ENCODE measurements at regions not wholly inside any gene's neighbourhood (a gene's known extent, or its start where the extent isn't known, plus 50 kb on each side); places are given as distances from the start of the nearest gene placed in this dataset.

DNA sequence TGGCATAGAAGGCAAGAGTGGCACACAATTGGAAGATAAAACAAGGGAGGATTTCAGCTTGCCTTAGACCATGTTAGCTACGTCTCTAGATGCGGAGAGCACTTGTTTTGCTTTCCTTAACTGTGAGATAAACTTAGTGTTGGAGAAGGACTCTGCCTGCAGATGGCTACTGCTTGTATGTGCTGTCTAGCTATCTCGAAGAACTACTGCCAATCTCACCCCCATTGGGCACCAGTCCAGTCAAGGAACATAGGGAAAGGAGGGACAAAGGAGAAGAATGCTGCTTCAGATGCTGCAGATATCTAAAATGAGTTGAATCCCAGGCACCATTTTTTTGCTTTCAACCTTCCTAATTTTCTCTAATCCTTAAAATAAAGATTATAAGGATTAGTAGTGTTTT, 726.0 kb upstream of the ARGLU1 start:
- no peak for DNase-seq

DNA sequence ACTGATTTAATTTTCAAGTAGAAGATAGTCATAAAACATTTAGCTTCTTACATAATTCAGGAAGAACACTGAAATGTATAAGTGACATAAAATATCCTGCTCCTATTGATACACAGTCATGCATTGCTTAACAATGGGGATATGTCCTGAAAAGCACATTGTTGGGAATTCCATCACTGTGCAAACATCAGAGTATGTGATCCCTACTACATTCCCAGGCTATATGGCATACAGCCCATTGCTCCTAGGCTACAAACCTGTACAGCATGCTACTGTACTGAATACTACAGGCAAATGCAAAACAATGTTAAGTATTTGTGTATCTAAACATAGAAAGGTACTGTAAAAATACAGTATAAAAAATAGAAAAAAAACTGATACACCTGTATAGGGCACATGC, 723.9 kb upstream of the ARGLU1 start:
- DNase-seq = no peak

GRCh38 chr13:107289540-107289939, 721.6 kb upstream of the ARGLU1 start:
- no peak for DNase-seq

DNA sequence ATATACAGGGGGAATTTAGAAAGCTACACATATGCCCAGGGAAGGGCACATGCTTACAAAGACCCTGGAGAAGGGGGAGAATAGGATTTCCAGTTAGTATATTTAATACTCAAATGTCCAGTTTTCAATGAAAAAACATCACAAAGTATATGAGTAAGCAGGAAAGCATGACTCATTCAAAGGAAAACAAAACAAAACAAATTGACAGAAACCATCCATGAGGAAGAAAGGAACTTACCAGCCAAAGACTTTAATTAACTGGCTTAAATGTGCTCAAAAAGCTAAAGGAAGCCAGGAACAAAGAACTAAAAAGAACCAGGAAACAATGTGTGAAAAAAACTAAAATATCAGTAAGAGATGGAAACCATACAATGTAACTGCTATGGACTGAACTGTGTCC, 716.2 kb upstream of the ARGLU1 start:
- no peak for DNase-seq

GRCh38 chr13:107277911-107278310, 710.0 kb upstream of the ARGLU1 start:
- no peak for DNase-seq

- DNase-seq = no peak
Observed at GRCh38 chr13:107276936-107277335, 709.0 kb upstream of the ARGLU1 start.

DNA sequence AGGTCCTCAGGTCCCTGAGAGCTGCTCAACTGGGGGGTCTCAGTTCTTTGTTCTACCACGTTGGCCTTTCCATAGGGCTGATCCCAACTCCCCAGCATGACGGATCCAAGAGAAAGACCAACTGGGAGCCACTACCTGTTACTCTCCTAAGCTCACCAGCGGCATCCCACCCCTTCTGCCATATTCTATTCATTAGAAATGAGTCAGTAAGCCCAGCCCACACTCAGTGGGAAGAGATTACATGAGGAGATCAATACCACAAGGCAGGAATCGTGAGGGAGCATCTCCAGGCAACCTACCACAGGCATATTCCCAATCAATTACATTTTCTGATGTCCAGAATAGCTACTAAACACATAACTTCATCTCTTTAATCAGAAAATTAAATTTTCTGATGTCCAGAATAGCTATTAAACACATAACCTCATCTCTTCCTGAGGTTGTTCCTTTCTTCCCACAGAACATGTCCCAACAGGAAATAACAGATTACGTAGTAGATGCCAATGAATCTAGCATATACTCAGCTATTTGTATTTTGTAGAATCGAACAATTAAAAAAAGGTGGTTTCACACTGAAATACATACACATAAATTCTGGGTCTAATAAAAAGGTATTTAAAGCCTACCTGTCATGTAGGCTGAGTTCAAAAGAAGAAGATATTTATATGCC, 708.1 kb upstream of the ARGLU1 start:
- DNase-seq = no peak

DNA sequence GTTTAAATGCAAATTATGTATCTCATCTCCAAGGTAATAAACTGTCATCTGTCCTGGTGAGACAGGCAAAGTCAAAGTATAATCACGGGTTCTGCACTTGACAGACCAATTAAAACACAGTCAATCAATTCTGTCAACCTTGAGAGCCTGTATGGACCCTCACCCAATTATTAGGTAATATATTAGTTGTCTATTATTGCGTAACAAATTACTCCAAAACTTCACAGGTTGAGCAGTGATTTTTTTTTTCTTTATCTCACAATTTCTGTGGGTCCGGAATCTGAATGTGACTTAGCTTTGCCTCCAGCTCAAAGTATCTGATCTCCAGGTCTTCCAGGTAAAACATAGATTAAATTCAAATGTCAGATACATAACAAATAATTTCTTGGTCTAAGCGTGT, 707.4 kb upstream of the ARGLU1 start:
- DNase-seq = no peak

- peak; percentile 93 to 95 for DNase-seq
Observed at GRCh38 chr13:107271227-107271626, 703.3 kb upstream of the ARGLU1 start.

GRCh38 chr13:107266657-107267056, 698.7 kb upstream of the ARGLU1 start:
- no peak for DNase-seq

- DNase-seq = no peak
Observed at GRCh38 chr13:107258599-107259187, 690.8 kb upstream of the ARGLU1 start.

- DNase-seq = no peak
Observed at GRCh38 chr13:107254392-107254791, 686.5 kb upstream of the ARGLU1 start.

GRCh38 chr13:107252428-107252827, 684.5 kb upstream of the ARGLU1 start:
- no peak for DNase-seq

- no peak for DNase-seq
Observed at GRCh38 chr13:107252021-107252420, 684.1 kb upstream of the ARGLU1 start.

GRCh38 chr13:107251341-107251740, 683.4 kb upstream of the ARGLU1 start:
- DNase-seq = no peak

DNA sequence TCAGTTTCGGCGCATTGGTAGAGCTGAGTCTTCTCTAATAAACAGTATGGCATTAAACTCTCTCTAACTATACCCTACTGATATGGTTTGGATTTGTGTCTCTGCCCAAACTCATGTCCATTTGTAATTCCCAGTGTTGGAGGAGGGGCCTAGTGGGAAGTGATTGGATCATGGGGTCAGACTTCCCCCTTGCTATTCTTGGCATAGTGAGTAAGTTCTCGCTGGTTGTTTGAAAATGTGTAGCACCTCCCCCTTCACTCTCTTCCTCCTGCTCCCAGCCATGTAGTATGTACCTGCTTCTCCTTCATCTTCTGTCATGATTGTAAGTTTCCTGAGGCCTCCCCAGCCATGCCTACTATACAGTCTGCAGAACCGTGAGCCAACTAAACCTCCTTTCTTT, 682.7 kb upstream of the ARGLU1 start:
- DNase-seq = no peak

- no peak for DNase-seq
Observed at GRCh38 chr13:107244241-107244640, 676.3 kb upstream of the ARGLU1 start.

DNA sequence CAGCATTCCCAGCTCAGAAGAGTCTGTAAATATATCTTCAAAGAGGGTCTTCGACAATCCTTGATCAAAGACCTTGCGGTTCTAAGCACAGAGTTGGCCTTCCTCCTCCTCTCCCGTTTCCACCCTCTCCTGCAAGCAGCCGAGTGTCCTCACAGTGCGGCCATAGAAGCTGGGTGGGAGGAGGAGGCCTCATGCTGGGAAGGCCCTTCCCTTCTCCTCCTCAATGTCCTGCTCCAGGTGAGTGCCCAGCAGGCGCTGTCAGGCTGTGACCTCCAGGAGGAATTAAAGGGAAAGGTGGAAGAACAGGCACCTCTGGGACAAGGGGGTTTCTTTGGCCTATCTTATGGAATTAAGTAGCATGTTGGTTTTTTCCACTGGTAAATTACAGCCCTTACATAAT, 674.2 kb upstream of the ARGLU1 start:
- DNase-seq = no peak

- no peak for DNase-seq
Observed at GRCh38 chr13:107241381-107241780, 673.4 kb upstream of the ARGLU1 start.

DNA sequence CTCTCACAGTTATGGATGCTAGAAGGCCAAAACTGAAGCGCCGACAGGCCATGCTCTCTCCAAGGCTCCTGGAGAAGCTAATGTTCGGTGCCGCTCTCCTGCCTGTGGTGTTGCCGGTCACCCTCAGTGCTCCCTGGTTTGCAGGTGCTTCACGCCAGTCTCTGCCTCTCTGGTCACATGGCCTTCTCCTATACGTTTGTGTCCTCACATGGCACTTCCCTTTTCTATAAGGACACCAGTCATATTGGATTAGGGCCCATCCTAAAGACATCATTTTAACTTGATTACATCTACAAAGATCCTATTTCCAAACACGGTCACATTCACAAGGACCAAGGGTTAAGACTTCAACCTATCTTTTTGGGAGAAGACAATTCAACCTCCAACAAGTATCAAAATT, 671.3 kb upstream of the ARGLU1 start:
- no peak for DNase-seq

- DNase-seq = no peak
Observed at GRCh38 chr13:107238262-107238981, 670.5 kb upstream of the ARGLU1 start.

- DNase-seq = no peak
Observed at GRCh38 chr13:107234319-107235073, 666.6 kb upstream of the ARGLU1 start.

- DNase-seq = no peak
Observed at GRCh38 chr13:107233541-107233940, 665.6 kb upstream of the ARGLU1 start.

DNA sequence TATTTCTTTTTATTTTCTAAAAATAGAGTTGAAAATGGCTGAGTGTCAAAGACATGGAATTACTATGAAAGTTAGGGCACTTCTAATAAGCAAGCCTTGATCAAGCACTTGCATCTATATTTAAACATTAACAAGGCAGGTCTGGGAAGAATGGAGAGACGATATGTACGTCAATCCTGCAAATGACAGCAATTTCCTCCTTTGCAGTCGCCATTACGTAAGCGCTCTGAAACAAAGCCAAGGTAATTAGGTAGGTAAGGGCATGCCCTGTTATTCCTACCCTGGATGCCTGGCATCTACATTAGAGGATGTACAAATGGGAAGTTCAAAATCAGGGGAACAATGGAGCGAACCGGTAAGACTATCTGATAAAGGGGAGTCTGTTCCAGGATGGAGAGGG, 664.0 kb upstream of the ARGLU1 start:
- no peak for DNase-seq

All from Kasumi-1 (cell line).